MG63 (cell line): ENCODE measurements at regions not wholly inside any gene's neighbourhood (a gene's known extent, or its start where the extent isn't known, plus 50 kb on each side); places are given as distances from the start of the nearest gene placed in this dataset.
A peak's percentile ranks its signal among the peaks of the same experiment; 100 is the strongest.
"Not testable (repeated sequence)": the region's sequence is repeated elsewhere in the genome, so short reads cannot be mapped to it uniquely, and the experiment has no call there.

Experiments used
- DNase-seq: peaks from one replicate; pipeline ENCODE4 v3.0.0-alpha.2; 2020
- H3K27me3 ChIP-seq: fragments of 250-450 bp; sonication (Bioruptor Pico); 2 replicates; pipeline ENCODE4 v1.5.1; 2020; ENCODE audit warnings: mild to moderate bottlenecking, moderate library complexity
- H3K36me3 ChIP-seq: fragments of 250-450 bp; sonication (Bioruptor Pico); 2 replicates; pipeline ENCODE4 v1.5.1; 2020; ENCODE audit warnings: mild to moderate bottlenecking, moderate library complexity
- H3K4me3 ChIP-seq: fragments of 250-450 bp; sonication (Bioruptor Pico); 2 replicates; pipeline ENCODE4 v1.5.1; 2020; ENCODE audit warnings: mild to moderate bottlenecking, moderate library complexity
- H3K9me3 ChIP-seq: fragments of 250-450 bp; sonication (Bioruptor Pico); 2 replicates; pipeline ENCODE4 v1.5.1; 2020; ENCODE audit warnings: mild to moderate bottlenecking, moderate library complexity

DNA sequence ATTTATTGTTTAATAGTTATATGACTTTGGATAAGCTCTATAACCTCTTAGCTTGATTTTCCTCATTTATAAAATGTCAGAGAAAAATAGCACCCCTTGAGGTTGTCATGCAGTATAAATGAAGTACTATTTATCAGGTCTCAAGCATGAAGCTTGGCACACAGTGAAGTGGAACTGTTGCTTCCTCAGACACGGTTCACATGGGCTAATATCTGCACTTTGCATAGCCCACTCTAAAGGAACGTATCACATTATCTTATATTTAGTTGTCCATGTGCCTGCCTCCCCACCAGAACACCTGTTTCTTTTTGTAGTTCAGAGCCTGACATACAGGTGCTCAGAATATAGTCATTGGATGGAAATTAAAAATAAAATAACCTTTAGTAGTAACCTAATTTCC, 273.7 kb downstream of the SOX2 start:
- no peaks in the 10 kb centered on the region for H3K36me3 ChIP-seq
- H3K4me3 ChIP-seq: no peak overlapping the region
- no peaks in the 10 kb centered on the region; the same call in 1 of the 2 replicates for H3K27me3 ChIP-seq
- H3K9me3 ChIP-seq: no peaks in the 10 kb centered on the region
- DNase-seq: no peak

DNA sequence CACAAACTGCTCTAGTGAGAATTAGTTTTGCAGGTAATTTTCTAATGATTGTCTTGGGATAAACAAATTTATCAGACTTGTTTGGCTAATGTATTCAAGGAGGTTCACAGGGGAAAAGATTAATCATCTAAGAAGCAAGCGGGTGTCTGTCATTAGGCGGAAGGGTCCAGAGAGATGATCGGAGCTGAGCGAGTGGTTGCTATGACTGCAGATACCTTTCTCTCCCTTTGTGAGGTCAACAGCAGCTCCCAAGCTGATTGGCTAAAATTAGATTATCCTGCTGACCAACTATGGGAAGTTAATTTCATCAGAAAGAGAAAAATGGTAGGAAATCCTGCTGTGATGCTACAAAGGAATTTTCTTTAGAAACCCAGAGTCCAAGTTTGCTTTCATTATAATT, 276.0 kb downstream of the SOX2 start:
- Histone ChIP-seq H3K27me3 (no peaks in the 10 kb centered on the region; the same call in 1 of the 2 replicates), H3K9me3 (no peaks in the 10 kb centered on the region), H3K4me3 (no peak overlapping the region), H3K36me3 (no peaks in the 10 kb centered on the region)
- no peak for DNase-seq

- H3K9me3 ChIP-seq: no peaks in the 10 kb centered on the region
- no peaks in the 10 kb centered on the region for H3K36me3 ChIP-seq
- no peak for DNase-seq
- no peak overlapping the region for H3K4me3 ChIP-seq
- no peaks in the 10 kb centered on the region for H3K27me3 ChIP-seq
Measured at GRCh38 chr3:181998828-181999227, 287.1 kb downstream of the SOX2 start.

- Histone ChIP-seq H3K9me3 (no peaks in the 10 kb centered on the region), H3K27me3 (no peaks in the 10 kb centered on the region), H3K4me3 (no peak overlapping the region), H3K36me3 (no peaks in the 10 kb centered on the region)
- no peak for DNase-seq
Measured at GRCh38 chr3:181999314-181999713, 287.6 kb downstream of the SOX2 start.

- Histone ChIP-seq H3K4me3 (no peak overlapping the region), H3K9me3 (no peaks in the 10 kb centered on the region), H3K36me3 (no peaks in the 10 kb centered on the region), H3K27me3 (no peaks in the 10 kb centered on the region)
- no peak for DNase-seq
Measured at GRCh38 chr3:182000447-182000846, 288.7 kb downstream of the SOX2 start.

DNA sequence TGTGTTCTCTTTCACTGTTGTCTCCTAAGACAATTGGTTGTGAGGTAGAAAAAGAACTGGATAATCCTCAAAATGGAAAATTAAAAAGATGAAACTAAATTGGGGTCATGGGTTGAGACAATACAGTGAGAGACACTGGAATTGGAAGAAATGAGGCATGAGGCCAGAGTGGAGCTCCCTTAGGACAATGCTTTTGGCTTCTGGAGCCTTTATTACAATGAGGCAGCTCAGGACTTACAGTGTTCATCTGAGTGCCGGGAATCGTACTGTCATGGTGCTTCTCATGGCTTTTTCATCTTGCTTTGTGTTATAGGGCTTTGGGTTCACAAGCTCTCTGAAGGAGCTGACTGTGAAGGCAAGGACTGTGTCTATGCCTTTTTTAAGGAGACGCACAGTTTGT, 293.5 kb downstream of the SOX2 start:
- no peak for DNase-seq
- H3K9me3 ChIP-seq: no peaks in the 10 kb centered on the region
- no peaks in the 10 kb centered on the region for H3K27me3 ChIP-seq
- no peaks in the 10 kb centered on the region for H3K36me3 ChIP-seq
- no peak overlapping the region for H3K4me3 ChIP-seq

- Histone ChIP-seq H3K36me3 (no peaks in the 10 kb centered on the region), H3K27me3 (no peaks in the 10 kb centered on the region), H3K9me3 (no peaks in the 10 kb centered on the region), H3K4me3 (no peak overlapping the region)
- no peak for DNase-seq
Measured at GRCh38 chr3:182005701-182006100, 294.0 kb downstream of the SOX2 start.

GRCh38 chr3:182006431-182006830, 294.7 kb downstream of the SOX2 start:
- H3K36me3 ChIP-seq: no peaks in the 10 kb centered on the region
- H3K4me3 ChIP-seq: no peak overlapping the region
- H3K27me3 ChIP-seq: peaks cover 2% of the 10 kb centered on the region; the same call in 1 of the 2 replicates
- DNase-seq: no peak
- H3K9me3 ChIP-seq: no peaks in the 10 kb centered on the region

GRCh38 chr3:182007441-182007840, 295.7 kb downstream of the SOX2 start:
- no peaks in the 10 kb centered on the region for H3K9me3 ChIP-seq
- peaks cover 2% of the 10 kb centered on the region; the same call in 1 of the 2 replicates for H3K27me3 ChIP-seq
- H3K4me3 ChIP-seq: no peak overlapping the region
- H3K36me3 ChIP-seq: no peaks in the 10 kb centered on the region
- DNase-seq: no peak

DNA sequence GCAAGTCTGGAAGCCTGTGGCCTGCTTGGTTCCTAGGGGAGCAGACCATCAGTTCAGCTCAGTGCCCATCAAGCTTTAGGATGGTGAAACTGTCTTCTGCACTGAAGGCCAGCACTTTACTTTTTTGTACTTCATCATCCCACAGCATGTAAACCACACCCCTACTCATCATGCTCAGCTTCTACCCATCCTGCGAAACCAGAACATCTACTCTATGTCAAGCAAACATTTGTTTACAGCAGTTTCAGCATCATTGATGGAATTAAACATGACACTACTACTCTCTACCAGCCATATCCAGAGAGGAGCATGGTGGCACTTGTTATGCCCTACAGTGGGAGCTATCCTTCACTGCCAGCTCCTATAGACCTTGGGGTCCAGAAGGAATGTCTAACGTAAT, 306.6 kb downstream of the SOX2 start:
- Histone ChIP-seq H3K9me3 (no peaks in the 10 kb centered on the region), H3K4me3 (no peak overlapping the region), H3K36me3 (no peaks in the 10 kb centered on the region), H3K27me3 (no peaks in the 10 kb centered on the region)
- no peak for DNase-seq

- H3K4me3 ChIP-seq: no peak overlapping the region
- no peaks in the 10 kb centered on the region for H3K36me3 ChIP-seq
- no peak for DNase-seq
- no peaks in the 10 kb centered on the region for H3K27me3 ChIP-seq
- no peaks in the 10 kb centered on the region for H3K9me3 ChIP-seq
Measured at GRCh38 chr3:182019926-182020325, 308.2 kb downstream of the SOX2 start.

- Histone ChIP-seq H3K4me3 (no peak overlapping the region), H3K36me3 (no peaks in the 10 kb centered on the region), H3K27me3 (no peaks in the 10 kb centered on the region), H3K9me3 (no peaks in the 10 kb centered on the region)
- DNase-seq: no peak
Measured at GRCh38 chr3:182023843-182024242, 312.1 kb downstream of the SOX2 start.

GRCh38 chr3:182027366-182027765, 315.6 kb downstream of the SOX2 start:
- Histone ChIP-seq H3K36me3 (no peaks in the 10 kb centered on the region), H3K27me3 (no peaks in the 10 kb centered on the region), H3K9me3 (no peaks in the 10 kb centered on the region), H3K4me3 (no peak overlapping the region)
- no peak for DNase-seq

DNA sequence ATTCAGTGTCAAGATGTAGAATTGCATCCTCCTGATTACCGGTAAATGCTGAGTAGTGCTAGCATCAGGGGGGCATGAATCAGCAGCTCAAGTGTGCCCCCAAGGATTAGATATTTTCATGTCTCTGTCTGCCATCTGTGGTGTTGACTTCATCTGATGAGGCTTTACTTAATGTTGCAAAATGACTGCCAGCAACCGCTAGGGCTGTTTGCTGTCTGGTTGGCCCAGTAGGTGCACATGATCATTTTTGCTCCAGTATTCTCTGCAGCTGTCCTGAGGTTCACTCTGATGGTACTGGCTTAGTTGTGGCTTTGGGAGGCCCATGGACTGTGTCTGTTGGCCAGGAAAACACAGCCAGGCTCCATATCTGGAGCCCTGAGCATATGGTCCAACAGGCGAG, 316.4 kb downstream of the SOX2 start:
- H3K36me3 ChIP-seq: no peaks in the 10 kb centered on the region
- no peaks in the 10 kb centered on the region for H3K9me3 ChIP-seq
- no peak overlapping the region for H3K4me3 ChIP-seq
- peak; percentile 69 for DNase-seq
- H3K27me3 ChIP-seq: no peaks in the 10 kb centered on the region

DNA sequence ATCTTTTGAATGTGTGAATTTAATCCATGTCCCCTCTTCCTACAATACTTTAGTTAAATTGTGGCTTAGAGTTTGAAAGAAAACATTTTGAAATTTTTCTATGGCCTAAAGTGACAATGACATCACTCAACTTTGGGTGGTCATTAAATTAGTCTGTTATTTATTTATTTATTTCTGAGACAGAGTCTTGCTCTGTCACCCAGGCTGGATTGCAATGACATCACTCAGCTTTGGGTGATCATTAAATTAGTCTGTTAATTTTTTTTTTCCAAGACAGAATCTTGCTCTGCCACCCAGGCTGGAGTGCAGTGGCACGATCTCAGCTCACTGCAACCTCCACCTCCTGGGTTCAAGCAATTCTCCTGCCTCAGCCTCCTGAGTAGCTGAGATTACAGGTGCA, 322.5 kb downstream of the SOX2 start:
- not testable (repeated sequence) for DNase-seq, H3K9me3 ChIP-seq, H3K36me3 ChIP-seq, H3K4me3 ChIP-seq, H3K27me3 ChIP-seq

- Histone ChIP-seq H3K36me3 (no peaks in the 10 kb centered on the region), H3K4me3 (no peak overlapping the region), H3K27me3 (no peaks in the 10 kb centered on the region), H3K9me3 (no peaks in the 10 kb centered on the region)
- DNase-seq: no peak
Measured at GRCh38 chr3:182035324-182035723, 323.6 kb downstream of the SOX2 start.

DNA sequence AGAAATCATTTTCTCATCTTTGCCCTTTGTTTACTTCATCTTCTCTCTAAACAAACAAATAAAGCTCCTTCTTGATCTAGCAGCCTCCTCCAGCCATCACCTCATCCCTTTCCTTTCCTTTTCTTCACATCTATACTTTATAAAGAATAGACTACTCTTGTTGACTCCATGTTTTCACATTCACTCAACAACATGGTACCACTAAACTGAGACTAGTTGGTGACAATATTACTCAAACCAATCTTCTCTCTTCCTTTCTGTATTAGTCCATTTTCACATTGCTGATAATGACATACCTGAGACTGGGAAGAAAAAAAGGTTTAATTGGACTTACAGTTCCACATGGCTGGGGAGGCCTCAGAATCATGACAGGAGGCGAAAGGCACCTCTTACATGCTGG, 324.7 kb downstream of the SOX2 start:
- H3K4me3 ChIP-seq: no peak overlapping the region
- H3K27me3 ChIP-seq: no peaks in the 10 kb centered on the region
- H3K9me3 ChIP-seq: no peaks in the 10 kb centered on the region
- no peaks in the 10 kb centered on the region for H3K36me3 ChIP-seq
- no peak for DNase-seq

- H3K27me3 ChIP-seq: no peaks in the 10 kb centered on the region
- H3K36me3 ChIP-seq: no peaks in the 10 kb centered on the region
- no peak overlapping the region for H3K4me3 ChIP-seq
- no peaks in the 10 kb centered on the region for H3K9me3 ChIP-seq
- no peak for DNase-seq
Measured at GRCh38 chr3:182041668-182042291, 330.1 kb downstream of the SOX2 start.

GRCh38 chr3:182045736-182046135, 334.0 kb downstream of the SOX2 start:
- no peak overlapping the region for H3K4me3 ChIP-seq
- no peak for DNase-seq
- H3K9me3 ChIP-seq: no peaks in the 10 kb centered on the region
- H3K36me3 ChIP-seq: no peaks in the 10 kb centered on the region
- H3K27me3 ChIP-seq: no peaks in the 10 kb centered on the region
